GM12891 (cell line): ENCODE measurements at regions not wholly inside any gene's neighbourhood (a gene's known extent, or its start where the extent isn't known, plus 50 kb on each side); places are given as distances from the start of the nearest gene placed in this dataset.

ENCODE experiments used
- PAX5 ChIP-seq: IDR thresholded peaks from 2 replicates; pipeline ENCODE4 v1.6.1; 2011; ENCODE audit warnings: low read length, moderate library complexity, mild to moderate bottlenecking; ENCODE audit not compliant: insufficient read depth, severe bottlenecking
- POLR2A ChIP-seq: IDR thresholded peaks from 2 replicates; pipeline ENCODE4 v1.6.1; 2011; ENCODE audit warnings: low read depth, low read length, control low read depth
- POLR2AphosphoS5 ChIP-seq: IDR thresholded peaks from 2 replicates; pipeline ENCODE4 v1.6.1; 2011; ENCODE audit warnings: low read depth, low read length, control low read depth
- SPI1 ChIP-seq: IDR thresholded peaks from 2 replicates; pipeline ENCODE4 v1.6.1; 2011; ENCODE audit warnings: low read depth, low read length, control low read depth
- TAF1 ChIP-seq: IDR thresholded peaks from 2 replicates; pipeline ENCODE4 v1.6.1; 2011; ENCODE audit warnings: low read depth, low read length, control low read depth

DNA sequence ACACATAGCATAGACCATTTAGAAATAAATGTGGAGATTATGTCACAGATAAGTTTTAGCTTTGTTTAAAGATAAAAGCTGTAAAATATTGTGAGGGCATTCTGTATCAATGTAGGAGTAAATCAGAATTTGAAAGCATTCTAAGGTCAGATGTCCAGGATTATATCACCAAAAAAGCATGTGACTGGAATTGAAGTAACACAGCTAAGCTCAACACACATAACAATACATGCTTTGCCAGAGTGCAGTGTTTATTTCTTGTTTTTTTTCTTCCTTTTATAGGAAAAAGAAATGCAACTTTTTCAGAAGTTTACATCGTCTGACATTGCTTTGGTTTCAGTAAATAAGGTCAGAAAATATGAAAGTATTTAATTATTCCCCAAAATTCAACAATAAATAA, 183.4 kb downstream of the HTR7 start:
- TF ChIP-seq TAF1 (no peak), POLR2AphosphoS5 (no peak), SPI1 (no peak), POLR2A (no peak), PAX5 (no peak)
